ENCODE measurements at regions not wholly inside any gene's neighbourhood (a gene's known extent, or its start where the extent isn't known, plus 50 kb on each side); places are given as distances from the start of the nearest gene placed in this dataset.

GRCh38 chr3:82000350-82000749 is 238.9 kb upstream of the GBE1 start (continued):
- no peak for TF ChIP-seq EZH2phosphoT487 (IDR thresholded peaks at IDR 0.05; ENCODE audit: unreplicated experiment)
- TF ChIP-seq CTCF (conservative IDR thresholded peaks at IDR 0.05; ENCODE audit: low read depth in 2 of 2), result no peak
- TF ChIP-seq STAT1 (IDR thresholded peaks at IDR 0.05; ENCODE audit: unreplicated experiment), result no peak
- no peak for TF ChIP-seq CREB1 (CRISPR knock-in tag; IDR thresholded peaks at IDR 0.05; ENCODE audit: low read depth)
- no peak for TF ChIP-seq ZNF331 (CRISPR knock-in tag; IDR thresholded peaks at IDR 0.05; ENCODE audit: low read depth)
- TF ChIP-seq NANOG (IDR thresholded peaks at IDR 0.05; ENCODE audit: borderline replicate concordance), result no peak
- TF ChIP-seq JUNB (IDR thresholded peaks at IDR 0.05; ENCODE audit: unreplicated experiment), result no peak
- no peak for TF ChIP-seq POLR2AphosphoS5 (IDR thresholded peaks at IDR 0.05; ENCODE audit: low read depth)
- TF ChIP-seq EZH2 (IDR thresholded peaks at IDR 0.05; ENCODE audit: low read depth, unreplicated experiment), result no peak

GRCh38 chr3:81998907-81999306 is 237.5 kb upstream of the GBE1 start:
- H3K4me1 Mint-ChIP-seq, result peaks cover 15% of the 10 kb centered on the region
- no peak overlapping the region for H3K27ac Mint-ChIP-seq
- no peaks in the 10 kb centered on the region for H3K36me3 Mint-ChIP-seq (ENCODE audit: low read depth)
- no peak for ATAC-seq
- Histone ChIP-seq H3K27me3 (ENCODE audit: insufficient read depth) (no peaks in the 10 kb centered on the region), H3K4me1 (ENCODE audit: insufficient read depth) (no peaks in the 10 kb centered on the region), H3K4me2 (no peak overlapping the region), H3F3A (replicated peaks; ENCODE audit: low read depth) (no peaks in the 10 kb centered on the region), H3K27ac (ENCODE audit: low read depth) (no peak overlapping the region), H3K79me2 (replicated peaks; ENCODE audit: insufficient read depth) (no peaks in the 10 kb centered on the region), H4K20me1 (replicated peaks; ENCODE audit: insufficient read depth) (no peaks in the 10 kb centered on the region), H3K36me3 (ENCODE audit: insufficient read depth) (no peaks in the 10 kb centered on the region), H3K4me3 (no peak overlapping the region), H2AFZ (no peak overlapping the region), H3K9me2 (ENCODE audit: insufficient read depth) (no peaks in the 10 kb centered on the region; the same call in 1 of the 2 replicates)
- H3K27me3 Mint-ChIP-seq (ENCODE audit: insufficient read depth, low read depth, poor library complexity), result peaks cover 1% of the 10 kb centered on the region
- no peak for TF ChIP-seq NANOG (IDR thresholded peaks at IDR 0.05; ENCODE audit: borderline replicate concordance)
- TF ChIP-seq EZH2phosphoT487 (IDR thresholded peaks at IDR 0.05; ENCODE audit: unreplicated experiment), result no peak
- TF ChIP-seq ZNF462 (CRISPR knock-in tag; IDR thresholded peaks at IDR 0.05), result no peak
- H3K9me3 Mint-ChIP-seq, result peaks cover 4% of the 10 kb centered on the region; the same call in 1 of the 3 replicates
- DNase-seq (ENCODE audit: low spot score), result no peak
- H3K4me3 Mint-ChIP-seq, result no peak overlapping the region
